HG03066 (cell line): ENCODE measurements at regions not wholly inside any gene's neighbourhood (a gene's known extent, or its start where the extent isn't known, plus 50 kb on each side); places are given as distances from the start of the nearest gene placed in this dataset.

Source experiments
- ATAC-seq: cut with Tn5 transposase; IDR thresholded peaks from one replicate; pipeline ENCODE4 v1.9.1; 2021; ENCODE audit warnings: low read depth; ENCODE audit not compliant: unreplicated experiment

DNA sequence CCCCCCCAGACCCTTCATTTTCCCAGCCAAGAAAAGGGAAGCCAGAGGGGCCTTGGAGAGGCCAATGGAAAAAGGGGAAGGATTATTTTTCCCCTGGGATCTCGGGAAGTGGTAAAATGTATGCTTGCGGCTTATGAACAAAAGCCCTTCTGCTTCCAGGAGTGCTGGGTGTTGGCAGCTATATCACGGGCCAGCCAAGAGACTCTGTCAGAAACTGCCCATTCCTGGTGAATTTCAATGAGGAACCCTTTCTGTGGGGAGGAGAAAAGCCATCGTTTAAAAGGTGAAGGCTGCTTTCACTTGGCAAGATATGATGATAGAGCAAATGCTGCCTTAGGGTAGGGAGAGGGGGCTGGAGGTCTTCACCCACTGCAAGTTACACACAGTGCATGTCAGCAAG lies 69.7 kb upstream of the ZC3H12A start:
- no peak for ATAC-seq

DNA sequence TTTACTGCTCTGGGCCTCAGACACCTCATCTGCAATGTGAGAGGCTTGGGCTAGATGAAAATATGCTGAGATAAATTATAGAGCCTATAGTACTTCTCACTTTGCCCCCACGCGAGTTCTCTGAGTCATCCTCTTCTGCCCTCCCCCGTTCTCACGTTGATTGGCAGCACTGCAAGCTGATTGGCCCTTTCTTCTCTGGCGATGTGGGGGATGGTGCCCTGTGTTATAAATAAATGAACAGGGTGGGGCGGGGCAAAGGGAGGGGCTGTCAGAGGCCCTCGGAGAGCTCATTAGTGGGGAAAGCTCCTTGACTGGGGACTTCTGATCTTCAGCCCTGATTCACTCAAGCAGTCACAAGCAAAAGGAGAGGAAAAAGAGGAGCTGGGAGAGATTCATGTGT lies 64.3 kb upstream of the ZC3H12A start:
- ATAC-seq: no peak

DNA sequence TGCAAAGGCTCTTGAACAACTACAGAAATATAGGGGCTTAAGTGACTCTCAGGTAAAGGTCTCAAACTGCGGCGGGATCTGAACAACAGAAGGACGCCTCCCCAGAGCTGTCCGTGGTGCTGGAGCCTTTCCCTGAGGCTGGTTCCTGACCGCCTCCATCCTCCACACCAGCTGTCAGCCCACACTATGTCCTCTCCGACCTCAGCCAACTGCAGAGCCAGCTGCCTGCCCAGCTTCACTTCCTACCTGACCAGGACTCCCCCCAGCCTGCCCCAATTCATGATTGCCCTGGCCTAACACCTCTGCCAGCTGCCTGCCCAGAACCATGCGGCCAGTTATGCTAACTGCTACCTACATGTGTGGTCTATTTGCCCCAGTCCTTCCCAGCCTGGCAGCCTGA lies 63.6 kb upstream of the ZC3H12A start:
- ATAC-seq: no peak

DNA sequence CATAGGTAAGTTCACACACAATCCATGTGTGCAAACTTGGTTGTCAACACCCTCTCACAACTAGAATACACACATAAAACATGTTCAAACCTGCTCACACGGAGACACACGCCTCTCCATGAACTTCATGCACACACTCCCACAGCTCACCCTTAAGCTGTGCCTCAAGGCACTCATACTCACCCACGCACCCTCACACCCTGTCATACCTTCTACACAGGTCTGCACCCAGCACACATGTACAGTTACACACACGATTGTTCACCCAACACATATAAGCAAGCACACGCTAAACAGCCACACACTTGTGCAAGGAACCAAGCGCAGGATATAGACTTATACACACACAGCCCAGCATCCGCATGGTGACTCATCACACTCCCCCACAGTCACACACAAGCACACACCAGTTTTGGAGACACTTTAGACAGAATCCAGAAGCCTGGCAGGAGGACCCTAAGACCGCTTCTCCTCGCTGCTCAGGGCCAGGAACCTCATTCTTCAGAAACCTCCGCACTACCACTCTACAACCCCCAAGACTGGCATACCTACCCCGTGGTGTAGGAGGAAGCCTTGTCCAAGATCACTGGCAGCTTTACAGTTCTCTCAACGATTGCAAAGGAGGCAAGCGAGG lies 58.7 kb upstream of the ZC3H12A start:
- ATAC-seq: no peak

DNA sequence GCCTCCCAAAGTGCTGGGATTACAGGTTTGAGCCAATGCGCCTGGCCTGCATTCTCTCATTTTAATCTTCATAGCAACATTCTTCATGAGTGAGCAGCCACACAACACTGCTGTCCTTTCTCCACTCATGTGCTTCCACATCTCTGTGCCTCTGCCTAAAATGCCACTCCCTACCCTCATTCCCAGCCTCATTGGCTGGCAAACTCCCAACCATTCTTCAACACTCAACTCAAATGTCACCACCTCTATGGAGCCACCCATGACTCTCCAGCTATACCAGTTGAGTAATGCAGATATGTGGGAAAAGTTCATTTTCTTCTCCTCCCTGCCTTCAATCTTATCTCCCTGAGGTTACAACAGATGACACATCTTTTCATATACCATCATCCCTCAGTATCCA lies 53.9 kb upstream of the ZC3H12A start:
- ATAC-seq: no peak

DNA sequence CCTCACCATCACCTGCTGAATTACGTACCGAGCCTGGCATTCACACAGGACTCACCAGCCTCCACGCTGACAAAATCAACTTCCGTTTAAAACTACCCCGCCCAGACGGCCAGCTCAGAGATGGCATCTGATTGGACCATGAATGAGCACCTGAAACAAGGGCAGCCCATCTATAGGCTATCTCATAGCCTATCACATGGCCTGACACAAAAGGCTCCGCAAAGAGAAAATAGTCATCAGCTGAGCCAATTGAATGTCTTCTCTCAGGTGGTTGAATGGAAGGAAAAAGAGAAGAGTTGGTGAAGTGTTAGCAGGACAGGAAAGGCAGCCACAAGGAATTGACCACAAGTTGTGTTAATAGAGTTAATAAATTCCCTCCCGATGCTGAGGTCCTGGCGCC lies 50.6 kb upstream of the ZC3H12A start:
- no peak for ATAC-seq

DNA sequence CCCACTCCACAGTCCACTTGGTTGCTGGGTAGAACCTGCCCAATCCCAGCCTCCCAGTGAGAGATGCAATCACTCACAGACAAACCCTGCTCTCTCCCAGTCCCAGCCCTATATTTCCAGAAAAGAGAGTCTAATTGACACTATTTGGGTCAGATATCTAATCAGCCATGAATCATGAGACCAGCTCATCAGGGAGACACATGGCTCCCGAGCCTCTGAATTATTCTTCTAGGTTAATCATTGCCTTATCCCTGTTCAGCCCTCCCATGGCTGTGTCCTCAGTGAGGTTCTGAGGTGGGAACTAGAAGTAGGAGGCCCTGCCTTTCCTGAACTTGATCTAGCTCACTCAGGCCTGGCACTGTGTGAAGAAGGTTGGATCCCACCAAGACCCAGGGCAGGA lies 49.9 kb upstream of the ZC3H12A start:
- no peak for ATAC-seq
